HG03025 (cell line): ENCODE measurements at regions not wholly inside any gene's neighbourhood (a gene's known extent, or its start where the extent isn't known, plus 50 kb on each side); places are given as distances from the start of the nearest gene placed in this dataset.
A peak's percentile ranks its signal among the peaks of the same experiment; 100 is the strongest.
"Not testable (repeated sequence)": the region's sequence is repeated elsewhere in the genome, so short reads cannot be mapped to it uniquely, and the experiment has no call there.

Source experiments
- ATAC-seq: cut with Tn5 transposase; IDR thresholded peaks from one replicate; pipeline ENCODE4 v1.9.1; 2021; ENCODE audit warnings: mild to moderate bottlenecking, moderate library complexity; ENCODE audit not compliant: unreplicated experiment, low FRiP score

DNA sequence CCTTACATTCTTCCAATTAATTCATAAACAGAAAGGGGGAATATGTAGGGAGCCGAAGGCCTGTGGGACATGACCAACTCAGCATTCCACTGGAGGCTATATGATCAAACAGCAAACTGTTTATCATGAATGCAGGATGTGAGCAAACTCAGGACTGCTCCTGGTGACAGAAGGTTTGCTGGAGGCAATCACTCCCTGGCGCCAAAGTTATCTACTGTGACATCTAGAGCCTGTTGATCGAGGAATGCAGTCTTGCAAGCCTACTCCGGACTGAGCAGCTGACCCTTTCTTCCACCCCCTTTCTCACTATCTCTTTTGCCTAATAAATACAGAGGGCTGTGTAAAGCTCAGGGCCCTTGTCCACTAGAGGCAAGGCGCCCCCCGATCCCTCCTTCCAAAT lies 122.0 kb upstream of the ZCCHC13 start:
- not testable (repeated sequence) for ATAC-seq

DNA sequence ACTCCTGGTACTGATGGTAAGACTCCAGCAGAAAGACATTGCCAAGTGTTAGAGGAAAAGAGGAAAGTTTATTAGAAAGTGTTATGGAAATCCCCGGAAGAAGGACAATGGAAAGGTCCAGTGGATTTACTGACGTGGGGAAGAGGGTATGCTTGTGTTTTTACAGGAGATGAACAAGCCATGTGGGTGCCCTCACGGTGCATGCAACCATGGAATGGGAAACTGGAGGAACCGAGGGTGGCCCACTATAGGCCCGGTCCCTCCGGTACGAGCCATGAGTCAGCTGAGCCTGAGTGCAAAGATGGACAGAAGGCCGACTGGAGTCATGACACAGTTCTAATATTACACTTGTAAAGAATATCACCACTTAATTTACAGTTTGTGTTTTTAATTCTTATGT lies 123.3 kb upstream of the ZCCHC13 start:
- no peak for ATAC-seq

DNA sequence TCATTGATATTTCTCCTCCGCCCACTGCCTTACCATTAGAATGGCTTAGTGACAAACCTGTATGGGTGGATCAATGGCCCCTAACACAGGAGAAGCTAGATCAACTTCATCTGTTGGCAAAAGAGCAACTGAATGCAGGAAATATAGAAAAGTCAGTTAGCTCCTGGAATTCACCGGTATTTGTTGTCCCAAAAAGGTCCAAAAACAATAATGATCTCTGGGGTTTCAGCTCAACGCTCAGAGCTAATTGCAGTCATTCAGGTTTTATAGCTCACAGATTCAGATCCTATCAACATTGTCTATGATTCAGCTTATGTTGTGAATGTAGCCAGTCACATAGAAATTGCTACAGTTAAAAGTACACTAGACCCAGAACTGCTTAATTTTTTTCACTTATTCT lies 124.0 kb upstream of the ZCCHC13 start:
- ATAC-seq = no peak

DNA sequence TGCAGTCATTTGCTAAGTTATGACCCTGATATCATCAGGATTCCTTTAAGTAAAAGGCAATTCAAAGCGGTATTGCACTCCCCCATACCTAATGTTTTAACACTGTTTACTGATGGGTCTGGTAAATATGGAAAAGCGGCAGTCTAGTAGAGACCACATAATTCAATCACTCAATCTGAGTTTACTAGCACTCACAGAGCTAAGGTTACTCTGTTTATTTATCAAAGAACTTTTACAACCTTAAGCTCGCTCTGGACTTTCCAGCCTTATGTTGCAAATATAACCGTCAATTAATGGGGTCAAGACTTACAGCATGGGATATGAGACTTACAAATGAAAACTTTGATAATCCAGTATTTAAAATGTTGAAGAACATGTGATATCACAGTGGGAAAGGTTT lies 124.5 kb upstream of the ZCCHC13 start:
- no peak for ATAC-seq

DNA sequence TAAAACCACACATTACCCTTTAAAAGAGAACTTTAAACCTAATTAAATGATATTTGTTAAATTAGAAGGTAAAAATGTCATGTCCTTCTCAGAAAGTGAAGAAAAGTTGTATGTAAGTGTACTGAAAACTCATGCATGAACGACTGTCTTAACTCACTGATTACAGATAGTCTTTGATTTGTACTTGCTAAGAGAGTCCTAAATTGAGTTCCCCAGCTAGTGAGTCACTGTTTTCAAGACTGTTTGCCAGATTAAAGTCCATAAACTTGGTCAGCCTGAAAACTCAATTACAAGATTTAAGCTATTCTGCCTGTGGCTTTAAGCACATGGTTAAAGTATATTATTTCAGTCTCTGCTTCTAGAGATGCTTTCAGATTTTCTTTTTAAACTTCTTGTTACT lies 124.9 kb upstream of the ZCCHC13 start:
- ATAC-seq = no peak

DNA sequence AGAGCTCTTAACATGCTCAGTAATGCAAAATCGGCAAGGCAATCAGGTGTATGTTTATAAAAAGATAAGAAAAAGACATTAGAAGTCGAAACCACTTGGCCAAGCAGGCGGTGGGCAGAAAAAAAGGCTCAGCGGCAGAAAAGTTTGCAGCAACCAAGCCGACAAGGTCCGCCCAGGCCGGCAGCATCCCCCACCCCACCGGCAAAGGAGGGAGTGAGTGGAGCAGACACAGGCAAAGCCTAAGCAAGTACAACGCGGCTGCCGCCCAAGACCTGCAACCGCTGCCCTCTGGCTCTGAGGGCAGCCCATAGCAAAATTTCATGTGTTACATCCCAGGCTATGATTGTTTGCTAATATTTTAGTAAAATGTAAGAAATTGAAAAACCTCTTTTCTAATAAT lies 125.4 kb upstream of the ZCCHC13 start:
- ATAC-seq = no peak

DNA sequence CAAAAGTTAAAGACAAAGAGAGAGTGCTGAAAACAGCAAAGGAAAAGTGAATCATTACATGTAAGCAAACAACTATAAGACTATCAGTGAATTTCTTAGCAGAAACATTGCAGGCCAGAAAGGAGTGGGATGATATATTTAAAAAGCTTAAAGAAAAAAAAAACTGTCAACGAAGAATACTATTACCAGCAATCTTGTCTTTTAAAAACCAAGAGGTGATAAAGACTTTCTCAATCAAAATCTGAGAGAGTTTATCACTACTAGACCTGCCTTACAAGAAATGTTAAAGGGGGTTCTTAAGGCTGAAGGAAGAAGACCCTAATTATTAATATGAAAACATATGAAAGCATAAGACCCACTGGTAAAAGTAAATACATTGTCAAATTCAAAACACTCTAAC lies 132.5 kb upstream of the ZCCHC13 start:
- no peak for ATAC-seq

DNA sequence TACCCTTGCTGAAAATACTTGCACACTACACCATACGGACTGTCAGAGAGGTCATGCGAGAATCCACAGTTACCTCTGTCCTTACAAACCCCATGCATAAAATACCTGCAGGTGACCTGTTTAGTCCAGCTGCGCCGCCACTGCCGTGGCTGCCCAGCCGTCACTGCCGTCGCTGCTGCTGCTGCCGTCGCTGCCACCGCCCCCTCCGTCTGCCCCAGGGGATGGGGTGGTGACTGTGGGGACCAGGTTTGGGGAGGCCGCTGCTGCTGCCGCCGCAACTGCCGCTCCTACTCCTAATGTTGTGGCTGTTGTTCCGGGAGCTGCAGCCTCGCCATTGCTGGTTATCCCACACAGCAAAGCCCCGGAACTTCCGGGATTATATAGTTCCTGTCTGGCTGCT lies 141.8 kb upstream of the ZCCHC13 start:
- ATAC-seq = no peak

DNA sequence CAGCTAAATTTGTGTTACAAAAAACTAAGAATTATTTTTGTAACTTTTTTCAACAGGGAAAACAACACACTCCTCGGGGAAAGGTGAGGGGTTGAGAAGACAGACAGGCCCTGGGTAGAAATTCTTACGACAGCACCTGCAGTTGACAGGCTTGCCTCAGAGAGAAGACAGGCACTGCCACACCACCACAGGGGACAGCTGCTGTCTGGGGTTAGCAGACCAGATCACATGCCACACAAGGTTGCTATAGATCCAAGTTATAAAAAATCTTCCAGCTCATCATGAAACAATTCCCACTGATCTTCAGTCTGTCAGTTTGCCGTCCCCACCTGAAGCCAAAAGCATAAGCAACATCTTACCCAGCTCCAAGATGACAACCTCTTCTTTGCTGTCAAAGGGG lies 143.2 kb upstream of the ZCCHC13 start:
- no peak for ATAC-seq

DNA sequence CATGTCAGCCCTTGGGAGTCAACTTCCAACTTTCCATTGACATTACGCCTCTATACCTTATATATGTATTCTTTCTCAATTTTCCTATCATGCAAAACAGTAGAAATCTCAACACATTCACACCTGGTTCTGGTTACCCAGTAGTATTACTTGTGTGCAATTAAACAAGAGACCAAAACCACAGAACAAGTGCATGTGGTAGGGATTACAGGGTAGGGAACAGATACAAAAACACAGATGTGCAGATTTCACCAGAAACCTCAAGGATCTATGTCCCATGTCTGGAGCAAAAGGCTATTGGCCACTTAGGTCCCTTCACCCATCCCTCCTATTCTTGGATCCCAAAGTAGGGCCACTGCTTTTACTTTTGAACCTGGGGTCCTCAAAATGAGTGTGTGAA lies 143.6 kb upstream of the ZCCHC13 start:
- ATAC-seq = no peak

DNA sequence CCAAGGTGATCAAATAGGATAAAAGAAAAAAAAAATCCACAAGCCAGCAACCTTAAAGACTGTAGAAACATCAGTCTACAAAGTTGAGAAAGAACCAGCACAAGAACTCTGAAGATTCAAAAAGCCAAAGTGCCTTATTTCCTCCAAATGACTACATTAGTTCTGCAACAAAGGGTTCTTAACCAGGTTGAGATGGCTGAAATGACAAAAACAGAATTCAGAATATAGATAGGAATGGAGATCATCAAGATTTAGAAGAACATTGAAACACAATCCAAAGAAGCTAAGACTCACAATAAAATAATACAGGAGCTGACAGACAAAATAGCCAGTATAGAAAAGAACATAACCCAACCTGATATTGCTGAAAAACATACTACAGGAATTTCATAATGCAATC lies 156.5 kb upstream of the ZCCHC13 start:
- no peak for ATAC-seq

DNA sequence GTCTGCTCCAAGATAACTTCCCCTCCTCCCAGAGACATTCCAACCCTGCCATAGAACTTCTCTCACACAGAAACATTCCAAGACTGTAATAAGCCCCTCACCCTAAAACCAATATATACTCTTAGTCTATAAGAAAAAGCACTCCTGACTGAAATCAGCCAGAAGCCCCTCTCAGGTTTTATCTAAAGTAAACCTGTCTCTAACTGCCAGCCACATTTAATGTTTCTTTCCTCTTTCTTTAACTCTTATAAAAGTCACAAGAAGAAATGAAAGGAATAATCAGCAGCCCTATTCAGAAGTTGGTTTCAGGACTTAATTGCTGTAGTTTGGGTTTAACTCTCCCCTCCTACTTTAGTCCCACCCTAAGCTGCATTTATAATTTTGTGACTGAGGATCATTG lies 165.0 kb upstream of the ZCCHC13 start:
- ATAC-seq = no peak

DNA sequence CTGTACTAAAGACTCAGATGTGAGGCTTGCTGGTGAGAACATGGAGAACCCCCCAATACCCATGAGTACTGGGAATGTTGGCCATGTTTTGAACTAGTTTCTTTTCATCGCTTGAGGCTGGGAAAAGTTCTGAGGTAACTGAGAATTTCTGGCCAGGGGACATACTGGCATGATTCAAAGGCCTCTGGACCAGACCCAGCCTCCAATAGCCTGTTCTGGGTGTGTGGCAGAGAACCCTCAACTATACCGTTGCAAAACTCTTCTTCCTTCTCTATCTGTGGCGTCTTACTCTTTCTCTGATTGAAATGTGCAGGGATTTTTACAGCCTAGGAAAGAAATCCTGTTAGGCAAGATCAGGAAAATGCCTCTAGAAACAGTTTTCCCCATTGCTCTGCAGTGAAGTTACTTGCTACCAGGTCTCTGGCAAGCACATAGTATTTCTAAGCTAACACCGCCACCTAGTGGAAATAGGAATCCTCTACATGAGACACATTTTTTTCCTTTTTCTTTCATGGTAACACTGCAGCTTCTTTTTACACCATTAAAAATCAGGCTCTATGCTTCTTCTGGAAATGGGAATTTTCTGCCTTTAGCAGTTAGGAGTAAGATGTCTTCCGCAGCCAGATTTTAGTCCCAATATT lies 170.7 kb upstream of the ZCCHC13 start:
- ATAC-seq = peak; percentile 63

DNA sequence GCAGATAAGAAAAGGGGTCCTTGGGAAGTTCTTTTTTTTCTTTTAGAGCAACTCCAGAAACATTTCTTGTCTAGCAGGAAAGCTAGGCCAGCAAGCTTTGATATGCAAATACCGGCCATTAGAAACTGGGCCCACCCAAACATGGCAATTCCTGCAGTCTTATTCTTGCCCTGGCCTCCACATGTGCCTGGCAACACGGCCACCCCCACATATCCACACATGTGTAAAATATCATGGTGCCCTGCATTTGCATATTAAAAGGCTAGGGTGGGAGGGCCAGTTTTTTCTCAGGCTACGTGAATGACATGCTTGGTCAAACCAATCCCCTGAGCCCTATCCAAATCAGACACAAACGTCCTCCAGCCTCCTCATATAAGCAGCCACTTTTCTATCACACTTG lies 171.7 kb upstream of the ZCCHC13 start:
- ATAC-seq = no peak

DNA sequence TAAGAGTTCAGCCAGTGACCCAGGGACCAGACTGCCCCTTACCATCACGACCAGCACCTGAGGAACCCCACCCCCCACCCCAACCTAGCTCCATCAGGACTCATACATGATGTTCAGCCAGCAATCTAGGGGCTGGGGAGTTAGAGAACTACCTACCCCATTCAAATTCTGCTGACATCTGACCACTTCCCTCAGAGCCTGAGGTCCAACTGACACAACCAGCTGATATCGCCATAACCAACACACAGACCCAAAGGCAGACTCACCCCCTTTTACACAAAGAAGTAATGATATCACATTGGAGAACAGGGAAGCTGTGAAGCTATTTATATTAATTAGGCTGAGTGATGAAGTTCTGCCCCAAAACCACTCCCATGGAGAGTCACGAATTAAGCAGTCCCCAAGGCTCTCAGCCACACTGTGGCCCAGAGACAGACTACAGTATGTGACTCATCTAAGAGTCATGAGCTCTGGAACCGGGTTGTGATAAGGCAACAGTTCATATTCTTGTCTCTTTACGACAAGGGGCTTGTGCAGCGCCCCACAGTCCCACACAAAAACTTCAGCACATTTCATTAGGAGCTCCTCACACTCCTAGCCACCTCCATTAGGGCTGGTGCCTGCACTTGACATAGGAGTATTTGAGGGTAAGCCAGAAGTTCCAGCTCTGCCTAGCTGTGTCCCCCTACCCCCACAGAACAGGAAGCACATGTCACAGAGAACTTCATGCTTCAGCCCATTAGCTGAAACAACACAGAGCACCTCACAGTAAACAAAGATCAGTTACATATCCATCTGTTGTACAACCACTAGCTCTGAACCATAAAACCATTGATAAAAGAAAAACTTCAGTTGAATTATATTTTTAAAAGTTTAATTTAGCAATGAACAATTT lies 184.7 kb upstream of the ZCCHC13 start:
- ATAC-seq = no peak

DNA sequence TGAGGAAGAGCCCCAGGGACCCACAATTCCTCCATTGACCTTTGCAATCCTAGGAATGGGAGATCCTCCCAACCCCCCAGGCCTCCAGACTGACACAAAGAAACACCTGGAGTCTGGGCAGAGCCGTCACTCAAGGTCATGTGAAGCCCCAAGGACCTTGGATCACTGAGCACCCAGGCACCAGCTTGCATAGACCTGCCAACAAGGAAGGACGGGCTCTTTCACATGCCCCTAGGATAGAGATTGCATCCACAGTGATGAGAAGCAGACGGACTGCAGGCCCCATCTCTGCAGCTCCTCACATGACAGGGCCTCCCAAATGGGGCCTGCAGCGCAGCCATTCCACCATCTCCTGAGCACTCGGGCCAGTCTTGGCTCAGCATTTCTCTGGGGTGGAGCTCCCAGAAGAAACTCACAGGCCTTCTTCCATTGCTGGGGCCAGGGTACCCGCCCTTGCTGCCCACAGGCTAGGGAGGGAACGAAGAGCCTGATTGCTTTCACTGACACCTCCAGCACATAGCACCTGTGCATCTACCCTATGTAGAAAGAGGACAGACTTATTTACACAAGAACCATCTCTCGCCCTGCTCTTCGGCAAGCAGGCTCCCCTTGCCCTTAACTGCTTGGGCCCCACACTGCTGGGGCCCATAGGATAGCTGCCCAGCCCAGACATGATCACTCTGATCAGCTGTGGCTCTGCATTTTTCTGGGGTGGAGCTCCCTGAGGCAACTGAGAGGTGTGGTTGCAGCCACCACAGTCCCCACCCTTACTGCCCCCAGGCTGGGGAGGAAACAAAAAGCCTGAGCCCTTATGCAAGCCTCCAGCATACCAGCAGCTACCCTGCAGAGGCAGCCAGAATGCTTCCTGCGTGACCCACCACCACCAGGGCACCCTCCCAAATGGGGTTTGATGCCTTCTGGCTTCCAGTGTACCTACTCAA lies 185.7 kb upstream of the ZCCHC13 start:
- no peak for ATAC-seq

DNA sequence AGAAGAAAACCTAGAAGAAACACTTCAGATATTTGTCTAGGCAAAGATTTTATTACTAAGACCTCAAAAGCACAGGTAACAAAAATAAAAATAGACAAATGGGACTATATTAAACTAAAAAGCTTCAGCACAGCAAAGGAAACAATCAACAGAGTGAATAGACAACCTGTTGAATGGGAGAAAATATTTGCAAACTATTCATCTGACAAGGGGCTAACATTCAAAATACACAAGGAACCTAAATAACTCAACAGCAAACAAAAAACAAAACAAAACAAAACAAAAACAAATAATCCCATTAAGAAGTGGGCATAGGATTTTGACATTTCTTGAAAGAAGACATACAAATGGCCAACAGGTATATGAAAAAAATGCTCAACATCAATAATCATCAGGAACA lies 192.7 kb upstream of the ZCCHC13 start:
- no peak for ATAC-seq

DNA sequence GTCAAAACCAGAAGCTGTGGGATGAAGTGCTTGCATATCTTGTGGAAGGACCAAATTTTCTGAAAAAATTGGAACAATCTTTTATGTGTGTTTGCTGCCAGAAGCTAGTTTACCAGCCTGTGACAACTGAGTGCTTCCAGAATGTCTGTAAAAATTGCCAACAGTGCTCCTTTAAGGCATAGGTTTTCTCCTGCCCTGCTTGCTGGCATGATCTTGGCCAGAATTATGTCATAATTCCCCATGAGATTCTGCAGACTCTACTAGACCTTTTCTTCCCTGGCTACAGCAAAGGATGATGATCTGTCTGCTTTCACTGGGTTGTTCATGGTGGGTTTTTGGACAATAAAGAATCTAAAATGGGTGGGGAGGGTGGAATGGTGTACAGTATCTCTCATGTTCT lies 196.3 kb upstream of the ZCCHC13 start:
- no peak for ATAC-seq

DNA sequence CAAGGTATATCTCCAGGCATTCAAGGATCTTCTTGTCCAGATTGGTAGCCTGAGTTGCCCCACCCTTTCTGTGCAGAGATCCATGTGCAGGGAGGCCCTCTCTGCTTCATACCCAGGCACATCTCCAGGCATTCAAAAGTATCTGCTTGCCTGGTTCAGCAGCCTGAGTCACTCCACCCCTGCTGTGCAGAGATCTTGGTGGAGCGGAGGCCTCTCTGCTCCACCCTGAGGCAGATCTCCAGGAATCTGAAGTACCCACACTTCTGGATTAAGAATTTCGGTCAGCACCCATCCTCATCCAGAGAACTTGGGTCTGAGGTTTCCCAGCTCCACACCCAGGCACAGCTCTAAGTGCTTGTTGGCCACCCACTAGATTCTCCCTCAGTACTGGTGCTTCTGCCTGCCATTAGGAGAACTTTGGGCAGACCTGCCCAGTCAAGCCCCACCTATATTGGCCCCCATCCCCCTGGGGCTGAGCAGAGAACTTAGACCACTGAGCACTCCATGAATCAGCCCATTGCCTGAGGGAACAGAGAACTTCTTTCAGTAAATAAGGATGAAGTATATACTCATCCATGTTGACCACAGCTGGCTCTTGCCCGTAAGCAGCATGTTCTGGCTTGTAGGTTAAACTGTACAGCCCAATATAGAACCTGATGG lies 199.5 kb upstream of the ZCCHC13 start:
- ATAC-seq = no peak

DNA sequence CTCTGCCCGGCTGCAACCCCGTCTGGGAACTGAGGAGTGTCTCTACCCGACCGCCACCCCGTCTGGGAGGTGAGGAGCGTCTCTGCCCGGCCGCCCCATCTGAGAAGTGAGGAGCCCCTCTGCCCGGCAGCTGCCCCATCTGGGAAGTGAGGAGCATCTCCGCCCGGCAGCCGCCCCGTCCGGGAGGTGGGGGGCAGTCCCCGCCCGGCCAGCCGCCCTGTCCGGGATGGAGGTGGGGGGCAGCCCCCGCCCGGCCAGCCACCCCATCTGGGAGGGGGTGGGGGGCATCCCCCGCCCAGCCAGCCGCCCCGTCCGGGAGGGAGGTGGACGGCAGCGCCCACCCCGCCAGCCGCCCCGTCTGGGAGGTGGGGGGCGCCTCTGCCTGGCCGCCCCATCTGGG lies 205.6 kb upstream of the ZCCHC13 start:
- not testable (repeated sequence) for ATAC-seq

DNA sequence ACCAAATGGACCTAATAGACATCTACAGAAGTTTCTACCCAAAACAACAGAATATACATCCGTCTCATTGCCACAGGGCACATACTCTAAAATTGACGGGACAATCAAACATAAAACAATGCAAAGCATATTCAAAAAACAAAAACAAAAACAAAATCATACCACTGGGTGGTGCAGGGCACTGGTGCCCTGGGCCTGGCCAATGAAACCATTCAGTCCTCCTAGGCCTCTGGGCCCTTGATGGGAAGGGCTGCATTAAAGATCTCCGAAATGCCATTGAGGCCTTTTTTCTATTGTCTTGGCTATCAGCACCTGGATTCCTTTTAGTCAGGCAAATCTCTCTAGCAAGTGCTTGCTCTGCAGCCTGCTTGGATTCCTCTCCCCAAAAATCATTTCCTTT lies 213.9 kb upstream of the ZCCHC13 start:
- no peak for ATAC-seq
